B cell (primary cell): ENCODE measurements at regions not wholly inside any gene's neighbourhood (a gene's known extent, or its start where the extent isn't known, plus 50 kb on each side); places are given as distances from the start of the nearest gene placed in this dataset.

Experiments
- EZH2 ChIP-seq: IDR thresholded peaks from 2 replicates; pipeline ENCODE4 v1.6.1; 2012; ENCODE audit warnings: borderline replicate concordance, low read depth, mild to moderate bottlenecking, moderate library complexity, low read length; ENCODE audit not compliant: insufficient read depth, poor library complexity, severe bottlenecking
- TF ChIP-seq, protein P1 (sequence below): fragments of 200-600 bp; IDR thresholded peaks from one replicate; pipeline ENCODE4 v1.8.0; 2022; ENCODE audit warnings: antibody characterized with exemption, mild to moderate bottlenecking

GRCh38 chr11:23201936-23202522, 341.8 kb upstream of the CCDC179 start:
- TF ChIP-seq, protein P1, sequence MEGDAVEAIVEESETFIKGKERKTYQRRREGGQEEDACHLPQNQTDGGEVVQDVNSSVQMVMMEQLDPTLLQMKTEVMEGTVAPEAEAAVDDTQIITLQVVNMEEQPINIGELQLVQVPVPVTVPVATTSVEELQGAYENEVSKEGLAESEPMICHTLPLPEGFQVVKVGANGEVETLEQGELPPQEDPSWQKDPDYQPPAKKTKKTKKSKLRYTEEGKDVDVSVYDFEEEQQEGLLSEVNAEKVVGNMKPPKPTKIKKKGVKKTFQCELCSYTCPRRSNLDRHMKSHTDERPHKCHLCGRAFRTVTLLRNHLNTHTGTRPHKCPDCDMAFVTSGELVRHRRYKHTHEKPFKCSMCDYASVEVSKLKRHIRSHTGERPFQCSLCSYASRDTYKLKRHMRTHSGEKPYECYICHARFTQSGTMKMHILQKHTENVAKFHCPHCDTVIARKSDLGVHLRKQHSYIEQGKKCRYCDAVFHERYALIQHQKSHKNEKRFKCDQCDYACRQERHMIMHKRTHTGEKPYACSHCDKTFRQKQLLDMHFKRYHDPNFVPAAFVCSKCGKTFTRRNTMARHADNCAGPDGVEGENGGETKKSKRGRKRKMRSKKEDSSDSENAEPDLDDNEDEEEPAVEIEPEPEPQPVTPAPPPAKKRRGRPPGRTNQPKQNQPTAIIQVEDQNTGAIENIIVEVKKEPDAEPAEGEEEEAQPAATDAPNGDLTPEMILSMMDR = no peak
- no peak for TF ChIP-seq EZH2
